ENCODE measurements at regions not wholly inside any gene's neighbourhood (a gene's known extent, or its start where the extent isn't known, plus 50 kb on each side); places are given as distances from the start of the nearest gene placed in this dataset.

GRCh38 chr16:5730783-5731182 is 633.2 kb upstream of the EEF2KMT start:
- TF ChIP-seq MYC (CRISPR knock-in tag; IDR thresholded peaks at IDR 0.05; ENCODE audit: borderline replicate concordance), result no peak
- TF ChIP-seq FOSL1 (CRISPR knock-in tag; IDR thresholded peaks at IDR 0.05; ENCODE audit: borderline replicate concordance), result no peak
- no peak for TF ChIP-seq ZFX (CRISPR knock-in tag; IDR thresholded peaks at IDR 0.05; ENCODE audit: low read depth)
- no peak for TF ChIP-seq CC2D1A (CRISPR knock-in tag; IDR thresholded peaks at IDR 0.05)
- no peak for TF ChIP-seq ZNF530 (CRISPR knock-in tag; IDR thresholded peaks at IDR 0.05; ENCODE audit: low read depth)
- no peak for TF ChIP-seq ZHX2 (IDR thresholded peaks at IDR 0.05; ENCODE audit: low read depth)
- no peak for TF ChIP-seq ZHX2 (CRISPR knock-in tag; IDR thresholded peaks at IDR 0.05; ENCODE audit: borderline replicate concordance)
- TF ChIP-seq USF2 (IDR thresholded peaks at IDR 0.05; ENCODE audit: low read depth, low read length), result no peak
- no peak for TF ChIP-seq USF2 (CRISPR knock-in tag; IDR thresholded peaks at IDR 0.05; ENCODE audit: borderline replicate concordance)
- TF ChIP-seq ZNF747 (CRISPR knock-in tag; IDR thresholded peaks at IDR 0.05; ENCODE audit: borderline replicate concordance), result no peak
- TF ChIP-seq DNMT3B (CRISPR knock-in tag; conservative IDR thresholded peaks at IDR 0.05), result no peak

Measured in HepG2 (cell line).